HG03378 (cell line): ENCODE measurements at regions not wholly inside any gene's neighbourhood (a gene's known extent, or its start where the extent isn't known, plus 50 kb on each side); places are given as distances from the start of the nearest gene placed in this dataset.

ENCODE experiments used
- ATAC-seq: cut with Tn5 transposase; IDR thresholded peaks from one replicate; pipeline ENCODE4 v1.9.1; 2021; ENCODE audit warnings: mild to moderate bottlenecking, moderate library complexity; ENCODE audit not compliant: unreplicated experiment

GRCh38 chr20:24039196-24039595, 50.6 kb upstream of the GGTLC1 start:
- no peak for ATAC-seq
